SU-DHL-6 (cell line): ENCODE measurements at regions not wholly inside any gene's neighbourhood (a gene's known extent, or its start where the extent isn't known, plus 50 kb on each side); places are given as distances from the start of the nearest gene placed in this dataset.

Experiments used
- H2AFZ ChIP-seq: fragments of 200-600 bp; sonication (generic); 2 replicates; pipeline ENCODE4 v1.6.1; 2014; ENCODE audit warnings: low read depth, mild to moderate bottlenecking, moderate library complexity, mixed read lengths, antibody characterized with exemption, low read length; ENCODE audit not compliant: severe bottlenecking
- H3F3A ChIP-seq: fragments of 200-600 bp; shearing (Covaris generic); 2 replicates; pipeline ENCODE4 v1.6.0; 2016; ENCODE audit warnings: antibody characterized with exemption, mild to moderate bottlenecking; ENCODE audit not compliant: insufficient read depth
- H3K27ac ChIP-seq: fragments of 200-600 bp; sonication (generic); 2 replicates; pipeline ENCODE4 v1.5.1; 2016; ENCODE audit warnings: low read depth, mild to moderate bottlenecking, low read length, moderate library complexity, mixed read lengths
- H3K27me3 ChIP-seq: fragments of 200-600 bp; sonication (generic), shearing (Covaris generic); 2 replicates; pipeline ENCODE4 v1.6.0; 2014; ENCODE audit warnings: mild to moderate bottlenecking, low read length
- H3K36me3 ChIP-seq: fragments of 200-600 bp; sonication (generic); 2 replicates; pipeline ENCODE4 v1.6.1; 2014; ENCODE audit warnings: mild to moderate bottlenecking, low read length, mixed read lengths
- H3K4me2 ChIP-seq: fragments of 300-600, 200-600 bp; shearing (Covaris generic), sonication (generic); 2 replicates; pipeline ENCODE4 v1.6.0; 2014; ENCODE audit warnings: low read length, low read depth, mild to moderate bottlenecking; ENCODE audit not compliant: poor library complexity, severe bottlenecking
- H3K4me3 ChIP-seq: fragments of 200-600 bp; sonication (generic); 2 replicates; pipeline ENCODE4 v1.5.1; 2014; ENCODE audit warnings: antibody characterized with exemption, low read length, mild to moderate bottlenecking, mixed read lengths; ENCODE audit not compliant: insufficient read depth, poor library complexity, severe bottlenecking
- H3K79me2 ChIP-seq: fragments of 200-600 bp; sonication (generic); 2 replicates; pipeline ENCODE4 v1.6.1; 2014; ENCODE audit warnings: mild to moderate bottlenecking, low read length, moderate library complexity; ENCODE audit not compliant: insufficient read depth
- H3K9ac ChIP-seq: fragments of 200-600 bp; sonication (generic); 2 replicates; pipeline ENCODE4 v1.7.0; 2014; ENCODE audit warnings: mild to moderate bottlenecking, low read length
- H3K9me2 ChIP-seq: fragments of 200-600 bp; sonication (generic); replicated peaks from 2 replicates; pipeline ENCODE4 v1.6.1; 2014; ENCODE audit warnings: low read length; ENCODE audit not compliant: insufficient read depth
- H3K9me3 ChIP-seq: fragments of 200-600 bp; sonication (generic); 2 replicates; pipeline ENCODE4 v1.6.1; 2014; ENCODE audit warnings: low read length, mixed read lengths; ENCODE audit not compliant: insufficient read depth
- H4K20me1 ChIP-seq: fragments of 200-600 bp; sonication (generic); 2 replicates; pipeline ENCODE4 v1.6.1; 2014; ENCODE audit warnings: low read depth, mild to moderate bottlenecking, antibody characterized with exemption, low read length, moderate library complexity, mixed read lengths
- CTCF ChIP-seq: fragments of 200-600 bp; sonication (generic); IDR thresholded peaks from one replicate; pipeline ENCODE4 v1.5.1; 2017; ENCODE audit warnings: antibody characterized with exemption, mild to moderate bottlenecking, low read length, moderate library complexity; ENCODE audit not compliant: insufficient read depth, poor library complexity, severe bottlenecking
- EZH2phosphoT487 ChIP-seq: fragments of 200-600 bp; sonication (generic), shearing (Covaris generic); conservative IDR thresholded peaks from 2 replicates; pipeline ENCODE4 v1.6.1; 2018; ENCODE audit warnings: mild to moderate bottlenecking, antibody characterized with exemption, low read length, moderate library complexity, mixed read lengths

GRCh38 chr11:116302756-116303155, 470.0 kb downstream of the BUD13 start:
- no peak overlapping the region for H3K9ac ChIP-seq
- H3K4me2 ChIP-seq = no peak overlapping the region
- no peak overlapping the region for H3K4me3 ChIP-seq
- no peaks in the 10 kb centered on the region for H3K79me2 ChIP-seq
- no peak overlapping the region for H2AFZ ChIP-seq
- H3F3A ChIP-seq = no peaks in the 10 kb centered on the region
- H3K9me3 ChIP-seq = no peaks in the 10 kb centered on the region
- H3K27ac ChIP-seq = no peak overlapping the region
- H3K9me2 ChIP-seq = no peaks in the 10 kb centered on the region
- H4K20me1 ChIP-seq = no peaks in the 10 kb centered on the region
- H3K27me3 ChIP-seq = no peaks in the 10 kb centered on the region
- TF ChIP-seq CTCF (no peak), EZH2phosphoT487 (no peak)
- H3K36me3 ChIP-seq = no peaks in the 10 kb centered on the region

GRCh38 chr11:116301141-116301540, 471.6 kb downstream of the BUD13 start:
- Histone ChIP-seq H3K27ac (no peak overlapping the region), H3K9me2 (no peaks in the 10 kb centered on the region), H3F3A (no peaks in the 10 kb centered on the region), H3K4me2 (no peak overlapping the region), H2AFZ (no peak overlapping the region), H3K9me3 (no peaks in the 10 kb centered on the region), H3K36me3 (no peaks in the 10 kb centered on the region), H3K4me3 (no peak overlapping the region), H4K20me1 (no peaks in the 10 kb centered on the region), H3K9ac (no peak overlapping the region), H3K27me3 (no peaks in the 10 kb centered on the region), H3K79me2 (no peaks in the 10 kb centered on the region)
- no peak for TF ChIP-seq CTCF
- TF ChIP-seq EZH2phosphoT487 = no peak

GRCh38 chr11:116300232-116300631, 472.6 kb downstream of the BUD13 start:
- no peaks in the 10 kb centered on the region for H3K9me3 ChIP-seq
- no peak overlapping the region for H3K4me3 ChIP-seq
- TF ChIP-seq EZH2phosphoT487 (no peak), CTCF (no peak)
- no peaks in the 10 kb centered on the region for H3F3A ChIP-seq
- no peaks in the 10 kb centered on the region for H4K20me1 ChIP-seq
- no peaks in the 10 kb centered on the region for H3K79me2 ChIP-seq
- no peak overlapping the region for H2AFZ ChIP-seq
- H3K36me3 ChIP-seq = no peaks in the 10 kb centered on the region
- H3K27me3 ChIP-seq = no peaks in the 10 kb centered on the region
- no peak overlapping the region for H3K4me2 ChIP-seq
- no peaks in the 10 kb centered on the region for H3K9me2 ChIP-seq
- H3K9ac ChIP-seq = no peak overlapping the region
- no peak overlapping the region for H3K27ac ChIP-seq

- no peaks in the 10 kb centered on the region for H3F3A ChIP-seq
Observed at GRCh38 chr11:116294630-116295029, 478.2 kb downstream of the BUD13 start.

More at GRCh38 chr11:116294630-116295029, 478.2 kb downstream of the BUD13 start:
- TF ChIP-seq CTCF = no peak
- no peak for TF ChIP-seq EZH2phosphoT487
- no peaks in the 10 kb centered on the region for H3K36me3 ChIP-seq
- no peaks in the 10 kb centered on the region for H4K20me1 ChIP-seq
- no peaks in the 10 kb centered on the region for H3K79me2 ChIP-seq
- H3K9me3 ChIP-seq = no peaks in the 10 kb centered on the region
- no peak overlapping the region for H3K27ac ChIP-seq
- no peaks in the 10 kb centered on the region for H3K9me2 ChIP-seq
- H3K9ac ChIP-seq = no peak overlapping the region
- no peak overlapping the region for H2AFZ ChIP-seq
- no peak overlapping the region for H3K4me3 ChIP-seq
- H3K27me3 ChIP-seq = no peaks in the 10 kb centered on the region
- no peak overlapping the region for H3K4me2 ChIP-seq
